Glutamatergic neuron (in vitro differentiated cells): ENCODE measurements at regions not wholly inside any gene's neighbourhood (a gene's known extent, or its start where the extent isn't known, plus 50 kb on each side); places are given as distances from the start of the nearest gene placed in this dataset.

Experiments used
- DNase-seq: peaks from one replicate; pipeline ENCODE4 v3.0.0; 2022
- H3K27ac Mint-ChIP-seq: one replicate; pipeline ENCODE4 v1.8.0; 2020; ENCODE audit warnings: mild to moderate bottlenecking, mixed read lengths, inconsistent platforms; ENCODE audit not compliant: unreplicated experiment
- H3K27me3 Mint-ChIP-seq: one replicate; pipeline ENCODE4 v1.8.0; 2020; ENCODE audit warnings: mild to moderate bottlenecking, moderate library complexity, mixed read lengths, inconsistent platforms; ENCODE audit not compliant: unreplicated experiment
- H3K36me3 Mint-ChIP-seq: one replicate; pipeline ENCODE4 v1.8.0; 2020; ENCODE audit warnings: mild to moderate bottlenecking, mixed read lengths, inconsistent platforms; ENCODE audit not compliant: unreplicated experiment
- H3K4me1 Mint-ChIP-seq: one replicate; pipeline ENCODE4 v1.8.0; 2020; ENCODE audit warnings: mild to moderate bottlenecking, low read depth, mixed read lengths, inconsistent platforms; ENCODE audit not compliant: unreplicated experiment
- H3K4me3 Mint-ChIP-seq: one replicate; pipeline ENCODE4 v1.8.0; 2020; ENCODE audit warnings: mild to moderate bottlenecking, mixed read lengths, inconsistent platforms; ENCODE audit not compliant: unreplicated experiment
- H3K9me3 Mint-ChIP-seq: one replicate; pipeline ENCODE4 v1.8.0; 2020; ENCODE audit warnings: mild to moderate bottlenecking, moderate library complexity, mixed read lengths, inconsistent platforms; ENCODE audit not compliant: unreplicated experiment
- CTCF ChIP-seq: fragments of 200-600 bp; sonication (generic); IDR thresholded peaks from one replicate; pipeline ENCODE4 v1.5.0; 2021; ENCODE audit not compliant: partially characterized antibody, unreplicated experiment

GRCh38 chr16:64406770-64407181 lies 715.1 kb downstream of the CDH11 start:
- Mint-ChIP-seq H3K27me3 (no peaks in the 10 kb centered on the region), H3K36me3 (no peaks in the 10 kb centered on the region), H3K4me3 (no peak overlapping the region), H3K9me3 (no peaks in the 10 kb centered on the region), H3K27ac (peak overlapping the region; percentile 28), H3K4me1 (peaks cover 19% of the 10 kb centered on the region)
- DNase-seq = no peak
- no peak for TF ChIP-seq CTCF

GRCh38 chr16:64403352-64403751 lies 718.5 kb downstream of the CDH11 start:
- H3K36me3 Mint-ChIP-seq = no peaks in the 10 kb centered on the region

GRCh38 chr16:64398793-64399192 lies 723.1 kb downstream of the CDH11 start:
- H3K9me3 Mint-ChIP-seq = no peaks in the 10 kb centered on the region
- DNase-seq = no peak
- TF ChIP-seq CTCF = no peak
- peaks cover 2% of the 10 kb centered on the region for H3K4me1 Mint-ChIP-seq
- no peak overlapping the region for H3K27ac Mint-ChIP-seq
- H3K36me3 Mint-ChIP-seq = no peaks in the 10 kb centered on the region
- H3K27me3 Mint-ChIP-seq = no peaks in the 10 kb centered on the region
- no peak overlapping the region for H3K4me3 Mint-ChIP-seq

More at GRCh38 chr16:64403352-64403751, 718.5 kb downstream of the CDH11 start:
- no peak overlapping the region for H3K4me3 Mint-ChIP-seq
- no peak for DNase-seq
- no peaks in the 10 kb centered on the region for H3K9me3 Mint-ChIP-seq
- H3K4me1 Mint-ChIP-seq = peaks cover 13% of the 10 kb centered on the region
- no peaks in the 10 kb centered on the region for H3K27me3 Mint-ChIP-seq
- TF ChIP-seq CTCF = no peak
- no peak overlapping the region for H3K27ac Mint-ChIP-seq

- no peak overlapping the region for H3K27ac Mint-ChIP-seq
Observed at GRCh38 chr16:64397945-64398508, 723.8 kb downstream of the CDH11 start.

More at GRCh38 chr16:64397945-64398508, 723.8 kb downstream of the CDH11 start:
- no peaks in the 10 kb centered on the region for H3K36me3 Mint-ChIP-seq
- no peak for DNase-seq
- no peak overlapping the region for H3K4me3 Mint-ChIP-seq
- TF ChIP-seq CTCF = no peak
- no peaks in the 10 kb centered on the region for H3K27me3 Mint-ChIP-seq
- H3K9me3 Mint-ChIP-seq = no peaks in the 10 kb centered on the region
- H3K4me1 Mint-ChIP-seq = no peaks in the 10 kb centered on the region
